Ectodermal cell (in vitro differentiated cells): ENCODE measurements at regions not wholly inside any gene's neighbourhood (a gene's known extent, or its start where the extent isn't known, plus 50 kb on each side); places are given as distances from the start of the nearest gene placed in this dataset.

Experiments used
- H3K27ac ChIP-seq: 2 replicates; pipeline ENCODE4 v1.7.0; 2013; ENCODE audit warnings: mild to moderate bottlenecking, low read depth, low read length; ENCODE audit not compliant: insufficient read depth, poor library complexity, severe bottlenecking
- H3K27me3 ChIP-seq: 2 replicates; pipeline ENCODE4 v1.7.0; 2013; ENCODE audit warnings: mild to moderate bottlenecking, low read length; ENCODE audit not compliant: insufficient read depth, control insufficient read depth, poor library complexity, severe bottlenecking
- H3K36me3 ChIP-seq: one replicate; pipeline ENCODE4 v1.7.0; 2013; ENCODE audit warnings: low read length; ENCODE audit not compliant: control insufficient read depth, insufficient read depth
- H3K4me1 ChIP-seq: one replicate; pipeline ENCODE4 v1.7.0; 2013; ENCODE audit warnings: low read length; ENCODE audit not compliant: control insufficient read depth, insufficient read depth
- H3K4me3 ChIP-seq: 2 replicates; pipeline ENCODE4 v1.7.0; 2013; ENCODE audit warnings: low read depth, low read length, control low read depth; ENCODE audit not compliant: insufficient read depth
- H3K9me3 ChIP-seq: 2 replicates; pipeline ENCODE4 v1.7.0; 2013; ENCODE audit warnings: mild to moderate bottlenecking, low read length, moderate library complexity; ENCODE audit not compliant: control insufficient read depth
- WGBS, 2 experiments: methylation state at CpG; one replicate each; pipeline ENCODE4 v1.1.7; 2013; ENCODE audit warnings: missing lambda C conversion rate in 2 of 2; 5-methylcytosine and 5-hydroxymethylcytosine counted together

GRCh38 chr22:49550766-49551362 is 276.8 kb downstream of the BRD1 start:
- Histone ChIP-seq H3K36me3 (no peaks in the 10 kb centered on the region), H3K27me3 (no peaks in the 10 kb centered on the region), H3K4me1 (peaks cover 3% of the 10 kb centered on the region), H3K9me3 (no peaks in the 10 kb centered on the region), H3K27ac (no peak overlapping the region), H3K4me3 (no peak overlapping the region)
- 95 to 96% methylated on average over 11 of the region's 11 CpGs for WGBS, 2 experiments

GRCh38 chr22:49550141-49550430 is 277.6 kb downstream of the BRD1 start:
- 93 to 95% methylated on average over 3 of the region's 3 CpGs for WGBS, 2 experiments

GRCh38 chr22:49549256-49550140 is 278.2 kb downstream of the BRD1 start:
- H3K4me1 ChIP-seq: peaks cover 3% of the 10 kb centered on the region
- no peaks in the 10 kb centered on the region for H3K9me3 ChIP-seq
- no peak overlapping the region for H3K4me3 ChIP-seq
- H3K27me3 ChIP-seq: no peaks in the 10 kb centered on the region
- H3K36me3 ChIP-seq: no peaks in the 10 kb centered on the region
- no peak overlapping the region for H3K27ac ChIP-seq
- 94% methylated on average over 22 of the region's 22 CpGs for WGBS, 2 experiments

More at GRCh38 chr22:49550141-49550430, 277.6 kb downstream of the BRD1 start:
- peaks cover 3% of the 10 kb centered on the region for H3K4me1 ChIP-seq
- no peak overlapping the region for H3K4me3 ChIP-seq
- no peaks in the 10 kb centered on the region for H3K27me3 ChIP-seq
- no peak overlapping the region for H3K27ac ChIP-seq
- H3K9me3 ChIP-seq: no peaks in the 10 kb centered on the region
- H3K36me3 ChIP-seq: no peaks in the 10 kb centered on the region

GRCh38 chr22:49548356-49549202 is 279.1 kb downstream of the BRD1 start:
- Histone ChIP-seq H3K9me3 (no peaks in the 10 kb centered on the region), H3K27ac (no peak overlapping the region), H3K27me3 (no peaks in the 10 kb centered on the region), H3K36me3 (no peaks in the 10 kb centered on the region), H3K4me1 (peaks cover 3% of the 10 kb centered on the region), H3K4me3 (no peak overlapping the region)
- 69 to 78% methylated on average over 15 to 17 of the region's 17 CpGs for WGBS, 2 experiments

GRCh38 chr22:49547751-49548239 is 279.9 kb downstream of the BRD1 start:
- WGBS, 2 experiments: 94 to 95% methylated on average over 16 of the region's 16 CpGs
- no peaks in the 10 kb centered on the region for H3K36me3 ChIP-seq
- H3K9me3 ChIP-seq: no peaks in the 10 kb centered on the region
- H3K4me3 ChIP-seq: no peak overlapping the region
- H3K27ac ChIP-seq: no peak overlapping the region
- peaks cover 3% of the 10 kb centered on the region for H3K4me1 ChIP-seq
- no peaks in the 10 kb centered on the region for H3K27me3 ChIP-seq

- Histone ChIP-seq H3K4me3 (no peak overlapping the region), H3K36me3 (no peaks in the 10 kb centered on the region), H3K4me1 (no peaks in the 10 kb centered on the region), H3K9me3 (no peaks in the 10 kb centered on the region), H3K27me3 (no peaks in the 10 kb centered on the region), H3K27ac (no peak overlapping the region)
- WGBS, 2 experiments: 95% methylated on average over 16 of the region's 16 CpGs
Measured at GRCh38 chr22:49546811-49547585, 280.7 kb downstream of the BRD1 start.

- Histone ChIP-seq H3K27ac (no peak overlapping the region), H3K4me3 (no peak overlapping the region), H3K9me3 (no peaks in the 10 kb centered on the region), H3K36me3 (no peaks in the 10 kb centered on the region), H3K4me1 (no peaks in the 10 kb centered on the region), H3K27me3 (no peaks in the 10 kb centered on the region)
- 89 to 91% methylated on average over 8 of the region's 8 CpGs for WGBS, 2 experiments
Measured at GRCh38 chr22:49545606-49546005, 282.1 kb downstream of the BRD1 start.

GRCh38 chr22:49544286-49544685 is 283.4 kb downstream of the BRD1 start:
- Histone ChIP-seq H3K4me1 (peaks cover 4% of the 10 kb centered on the region), H3K36me3 (no peaks in the 10 kb centered on the region), H3K27ac (no peak overlapping the region), H3K27me3 (no peaks in the 10 kb centered on the region), H3K9me3 (no peaks in the 10 kb centered on the region), H3K4me3 (no peak overlapping the region)
- 94 to 97% methylated on average over 10 of the region's 10 CpGs for WGBS, 2 experiments

GRCh38 chr22:49543876-49544275 is 283.8 kb downstream of the BRD1 start:
- Histone ChIP-seq H3K27ac (no peak overlapping the region), H3K36me3 (no peaks in the 10 kb centered on the region), H3K4me1 (peaks cover 4% of the 10 kb centered on the region), H3K9me3 (no peaks in the 10 kb centered on the region), H3K27me3 (no peaks in the 10 kb centered on the region), H3K4me3 (no peak overlapping the region)
- WGBS, 2 experiments: 94 to 96% methylated on average over 10 of the region's 10 CpGs
